Esophagus squamous epithelium (tissue), 4 donors: ENCODE measurements at regions not wholly inside any gene's neighbourhood (a gene's known extent, or its start where the extent isn't known, plus 50 kb on each side); places are given as distances from the start of the nearest gene placed in this dataset.

Source experiments
- CTCF ChIP-seq, 6 experiments: fragments of 450-650 bp in 4 of 6; fragments of 200-600 bp in 2 of 6; sonication (generic) in 2 of 6; IDR thresholded peaks; one replicate each; pipeline ENCODE4 v1.5.1; 2016 to 2019; ENCODE audit warnings: antibody characterized with exemption in 6 of 6, mild to moderate bottlenecking in 4 of 6, moderate library complexity in 4 of 6
- POLR2A ChIP-seq, 4 donors: fragments of 450-650 bp; IDR thresholded peaks; one replicate each; pipeline ENCODE4 v1.6.1; 2017; ENCODE audit warnings: antibody characterized with exemption in 4 of 4, mild to moderate bottlenecking in 4 of 4, moderate library complexity in 3 of 4

GRCh38 chr13:70817576-70817975 lies 709.3 kb upstream of the KLHL1 start:
- no peak for TF ChIP-seq CTCF (IDR thresholded peaks at IDR 0.05)
- TF ChIP-seq POLR2A (IDR thresholded peaks at IDR 0.05) = no peak
